ENCODE measurements at regions not wholly inside any gene's neighbourhood (a gene's known extent, or its start where the extent isn't known, plus 50 kb on each side); places are given as distances from the start of the nearest gene placed in this dataset.
"Not testable (repeated sequence)": the region's sequence is repeated elsewhere in the genome, so short reads cannot be mapped to it uniquely, and the experiment has no call there.

- in situ Hi-C loops (cut with HindIII; ENCODE audit: low pct_ligation_motif_present, low pct_unique_long_range_greater_than_20kb, low sequenced_read_pairs): no loop called here
- no peak for DNase-seq
These were observed 70.6 kb downstream of the RSL24D1 start for GRCh38 chr15:55126111-55126510.

- in situ Hi-C loops (cut with HindIII; ENCODE audit: low pct_ligation_motif_present, low pct_unique_long_range_greater_than_20kb, low sequenced_read_pairs): no loop called here
- DNase-seq: no peak
These were observed 72.1 kb downstream of the RSL24D1 start for GRCh38 chr15:55124616-55125015.

- in situ Hi-C loops (cut with HindIII; ENCODE audit: low pct_ligation_motif_present, low pct_unique_long_range_greater_than_20kb, low sequenced_read_pairs): no loop called here
- no peak for DNase-seq
These were observed 78.3 kb downstream of the RSL24D1 start for GRCh38 chr15:55118344-55118870.

GRCh38 chr15:55116636-55117035 lies 80.1 kb downstream of the RSL24D1 start:
- DNase-seq: no peak
- in situ Hi-C loops (cut with HindIII; ENCODE audit: low pct_ligation_motif_present, low pct_unique_long_range_greater_than_20kb, low sequenced_read_pairs): no loop called here

GRCh38 chr15:55113736-55114135 lies 83.0 kb downstream of the RSL24D1 start:
- in situ Hi-C loops (cut with HindIII; ENCODE audit: low pct_ligation_motif_present, low pct_unique_long_range_greater_than_20kb, low sequenced_read_pairs): no loop called here
- DNase-seq: no peak

GRCh38 chr15:55112706-55113105 lies 84.0 kb downstream of the RSL24D1 start:
- in situ Hi-C loops (cut with HindIII; ENCODE audit: low pct_ligation_motif_present, low pct_unique_long_range_greater_than_20kb, low sequenced_read_pairs): no loop called here
- no peak for DNase-seq

GRCh38 chr15:55110446-55110845 lies 86.3 kb downstream of the RSL24D1 start:
- in situ Hi-C loops (cut with HindIII; ENCODE audit: low pct_ligation_motif_present, low pct_unique_long_range_greater_than_20kb, low sequenced_read_pairs): no loop called here
- no peak for DNase-seq

GRCh38 chr15:55108858-55109518 lies 87.8 kb downstream of the RSL24D1 start:
- peak; percentile 55 for DNase-seq
- in situ Hi-C loops (cut with HindIII; ENCODE audit: low pct_ligation_motif_present, low pct_unique_long_range_greater_than_20kb, low sequenced_read_pairs): no loop called here

- no peak for DNase-seq
- in situ Hi-C loops (cut with HindIII; ENCODE audit: low pct_ligation_motif_present, low pct_unique_long_range_greater_than_20kb, low sequenced_read_pairs): no loop called here
These were observed 88.3 kb downstream of the RSL24D1 start for GRCh38 chr15:55108448-55108847.

- in situ Hi-C loops (cut with HindIII; ENCODE audit: low pct_ligation_motif_present, low pct_unique_long_range_greater_than_20kb, low sequenced_read_pairs): no loop called here
- no peak for DNase-seq
These were observed 90.6 kb downstream of the RSL24D1 start for GRCh38 chr15:55106155-55106554.

GRCh38 chr15:55094136-55094535 lies 102.6 kb downstream of the RSL24D1 start:
- in situ Hi-C loops (cut with HindIII; ENCODE audit: low pct_ligation_motif_present, low pct_unique_long_range_greater_than_20kb, low sequenced_read_pairs): no loop called here

GRCh38 chr15:55088207-55088606 lies 108.5 kb downstream of the RSL24D1 start:
- DNase-seq: no peak
- in situ Hi-C loops (cut with HindIII; ENCODE audit: low pct_ligation_motif_present, low pct_unique_long_range_greater_than_20kb, low sequenced_read_pairs): no loop called here

More at GRCh38 chr15:55094136-55094535, 102.6 kb downstream of the RSL24D1 start:
- no peak for DNase-seq

GRCh38 chr15:55084673-55085072 lies 112.1 kb downstream of the RSL24D1 start:
- in situ Hi-C loops (cut with HindIII; ENCODE audit: low pct_ligation_motif_present, low pct_unique_long_range_greater_than_20kb, low sequenced_read_pairs): no loop called here

GRCh38 chr15:55084216-55084615 lies 112.5 kb downstream of the RSL24D1 start:
- no peak for DNase-seq

More at GRCh38 chr15:55084673-55085072, 112.1 kb downstream of the RSL24D1 start:
- no peak for DNase-seq

GRCh38 chr15:55077052-55077451 lies 119.7 kb downstream of the RSL24D1 start:
- DNase-seq; in situ Hi-C loops (cut with HindIII; ENCODE audit: low pct_ligation_motif_present, low pct_unique_long_range_greater_than_20kb, low sequenced_read_pairs): not testable (repeated sequence)

More at GRCh38 chr15:55084216-55084615, 112.5 kb downstream of the RSL24D1 start:
- in situ Hi-C loops (cut with HindIII; ENCODE audit: low pct_ligation_motif_present, low pct_unique_long_range_greater_than_20kb, low sequenced_read_pairs): no loop called here

- in situ Hi-C loops (cut with HindIII; ENCODE audit: low pct_ligation_motif_present, low pct_unique_long_range_greater_than_20kb, low sequenced_read_pairs): no loop called here
- no peak for DNase-seq
These were observed 122.3 kb downstream of the RSL24D1 start for GRCh38 chr15:55074431-55074830.

GRCh38 chr15:55063970-55064369 lies 132.8 kb downstream of the RSL24D1 start:
- in situ Hi-C loops (cut with HindIII; ENCODE audit: low pct_ligation_motif_present, low pct_unique_long_range_greater_than_20kb, low sequenced_read_pairs); DNase-seq: not testable (repeated sequence)

GRCh38 chr15:55060836-55061235 lies 135.9 kb downstream of the RSL24D1 start:
- DNase-seq: no peak
- in situ Hi-C loops (cut with HindIII; ENCODE audit: low pct_ligation_motif_present, low pct_unique_long_range_greater_than_20kb, low sequenced_read_pairs): no loop called here

- no peak for DNase-seq
- in situ Hi-C loops (cut with HindIII; ENCODE audit: low pct_ligation_motif_present, low pct_unique_long_range_greater_than_20kb, low sequenced_read_pairs): no loop called here
These were observed 140.2 kb downstream of the RSL24D1 start for GRCh38 chr15:55056500-55056899.

- DNase-seq: no peak
- in situ Hi-C loops (cut with HindIII; ENCODE audit: low pct_ligation_motif_present, low pct_unique_long_range_greater_than_20kb, low sequenced_read_pairs): no loop called here
These were observed 152.6 kb downstream of the RSL24D1 start for GRCh38 chr15:55044162-55044561.

Data from ACHN (cell line).